Activated T-helper 1 cell treated with anti-CD3 and anti-CD28 coated beads, Interleukin-12 subunit alpha, Interleukin-12 subunit beta, Interleukin-2, Interleukin-4 antibody, amounts not matched to agents 30 ng/mL and 10 ng/mL and 1 ng/mL, durations not matched to agents 14 hours and 24 hours and 36 hours (primary cell): ENCODE measurements at regions not wholly inside any gene's neighbourhood (a gene's known extent, or its start where the extent isn't known, plus 50 kb on each side); places are given as distances from the start of the nearest gene placed in this dataset.

Source experiments
- DNase-seq: peaks from one replicate; pipeline ENCODE4 v3.0.0; 2021; ENCODE audit warnings: low spot score
- H3K27ac Mint-ChIP-seq: one replicate; pipeline ENCODE4 v1.8.0; 2021; ENCODE audit warnings: mild to moderate bottlenecking, mixed read lengths
- H3K27me3 Mint-ChIP-seq: one replicate; pipeline ENCODE4 v1.8.0; 2022; ENCODE audit warnings: mild to moderate bottlenecking, moderate library complexity, mixed read lengths; ENCODE audit not compliant: insufficient read depth
- H3K36me3 Mint-ChIP-seq: one replicate; pipeline ENCODE4 v1.8.0; 2021; ENCODE audit warnings: low read depth, mixed read lengths
- H3K4me1 Mint-ChIP-seq: one replicate; pipeline ENCODE4 v1.8.0; 2021; ENCODE audit warnings: low read depth, mixed read lengths
- H3K4me3 Mint-ChIP-seq: one replicate; pipeline ENCODE4 v1.8.0; 2021; ENCODE audit warnings: mild to moderate bottlenecking, moderate library complexity, mixed read lengths
- H3K9me3 Mint-ChIP-seq: one replicate; pipeline ENCODE4 v1.8.0; 2021; ENCODE audit warnings: mixed read lengths
- intact Hi-C: fragments of 100-400 bp; cut with micrococcal nuclease; formaldehyde crosslinking; loops from one replicate; pipeline ENCODE4 v1.15.1; 2024

DNA sequence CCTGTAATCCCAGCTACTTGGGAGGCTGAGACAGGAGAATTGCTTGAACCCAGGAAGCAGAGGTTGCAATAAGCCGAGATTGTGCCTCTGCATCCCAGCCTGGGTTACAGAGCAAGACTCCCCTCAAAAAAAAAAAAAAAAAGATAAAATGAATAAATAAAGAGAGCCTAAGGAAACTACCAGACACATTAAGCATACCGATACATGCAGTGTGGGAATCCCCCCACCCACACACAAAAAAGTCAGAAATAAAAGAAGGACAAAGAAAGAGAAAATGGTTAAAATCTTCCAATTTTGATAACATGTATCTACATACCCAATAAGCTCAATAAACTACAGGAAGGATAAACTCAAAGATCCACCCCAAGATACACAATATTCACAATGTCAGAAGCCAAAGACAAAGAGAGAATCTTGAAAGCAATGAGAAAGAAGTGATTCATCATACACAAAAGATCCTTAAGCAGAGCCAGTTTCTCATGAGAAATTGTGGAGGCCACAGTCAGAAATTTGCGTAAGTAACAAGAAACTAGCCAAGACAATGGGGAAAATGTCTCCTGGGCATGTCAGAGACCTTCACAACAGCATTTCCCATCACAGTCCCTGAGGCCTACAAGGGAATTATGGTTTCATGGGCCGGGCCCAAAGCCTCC is 1197.0 kb downstream of the AMY1C start:
- Mint-ChIP-seq H3K9me3 (peaks cover 11% of the 10 kb centered on the region), H3K36me3 (no peaks in the 10 kb centered on the region), H3K27ac (no peak overlapping the region), H3K4me3 (no peak overlapping the region), H3K27me3 (no peaks in the 10 kb centered on the region), H3K4me1 (no peaks in the 10 kb centered on the region)
- intact Hi-C loops, result no loop called here
- DNase-seq, result no peak

DNA sequence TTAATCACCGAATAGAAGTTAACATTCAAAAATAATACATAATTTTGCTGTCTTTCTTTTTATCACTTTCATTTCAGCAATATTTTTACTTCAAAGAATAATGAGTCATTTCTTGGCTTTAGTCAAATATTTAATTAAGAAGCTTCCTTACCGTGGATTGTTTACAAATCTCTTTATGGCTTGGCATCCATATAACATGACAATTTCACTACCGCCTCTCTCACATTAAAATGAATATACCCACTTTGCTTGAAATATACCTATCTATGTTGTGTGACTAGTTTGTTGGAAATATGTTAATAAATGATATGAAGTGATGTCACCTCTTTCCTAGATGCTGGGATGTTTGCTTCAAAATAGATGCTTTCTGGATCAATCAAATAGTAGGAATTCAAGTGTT is 1203.9 kb downstream of the AMY1C start:
- intact Hi-C loops, result no loop called here
- H3K27ac Mint-ChIP-seq, result no peak overlapping the region
- H3K36me3 Mint-ChIP-seq, result no peaks in the 10 kb centered on the region
- no peaks in the 10 kb centered on the region for H3K4me1 Mint-ChIP-seq
- peaks cover 6% of the 10 kb centered on the region for H3K9me3 Mint-ChIP-seq
- H3K4me3 Mint-ChIP-seq, result no peak overlapping the region
- no peak for DNase-seq
- no peaks in the 10 kb centered on the region for H3K27me3 Mint-ChIP-seq

DNA sequence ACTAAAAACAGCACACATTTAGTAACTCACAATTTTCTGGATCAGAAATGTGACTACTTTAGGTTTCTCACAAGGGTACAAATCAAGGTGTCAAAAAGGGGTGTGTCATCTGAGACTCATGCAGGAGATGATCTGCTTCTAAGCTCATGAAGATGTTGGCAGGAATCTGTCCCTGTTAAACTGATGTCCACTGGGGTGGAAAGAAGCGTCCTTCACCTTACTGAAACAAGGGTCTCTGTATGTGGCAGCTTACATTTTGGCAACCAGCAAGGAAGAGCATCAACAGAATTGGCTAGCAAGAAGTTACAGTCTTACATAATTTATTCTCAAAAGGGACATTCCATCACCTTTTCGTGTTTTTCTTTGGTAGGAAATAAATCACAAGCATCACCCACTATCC is 1223.8 kb downstream of the AMY1C start:
- Mint-ChIP-seq H3K36me3 (no peaks in the 10 kb centered on the region), H3K4me1 (no peaks in the 10 kb centered on the region)
- intact Hi-C loops, result no loop called here

DNA sequence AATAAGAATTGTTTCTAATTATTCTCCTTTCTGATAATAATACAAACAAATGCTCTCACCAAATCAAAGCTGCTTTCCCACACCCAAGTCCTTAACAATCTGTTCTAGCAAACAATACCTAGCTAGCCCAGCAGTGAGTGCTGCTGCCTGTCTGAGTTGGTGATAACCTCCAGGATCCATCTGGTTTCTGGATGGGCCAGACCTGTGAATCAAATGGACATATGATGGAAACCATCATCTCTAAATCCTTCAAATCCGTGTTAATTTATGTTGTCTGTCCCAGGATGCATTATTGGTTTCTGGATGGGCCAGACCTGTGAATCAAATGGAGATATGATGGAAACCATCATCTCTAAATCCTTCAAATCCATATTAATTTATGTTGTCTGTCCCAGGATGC is 1230.0 kb downstream of the AMY1C start:
- no peak overlapping the region for H3K4me3 Mint-ChIP-seq
- peaks cover 11% of the 10 kb centered on the region for H3K9me3 Mint-ChIP-seq
- H3K4me1 Mint-ChIP-seq, result no peaks in the 10 kb centered on the region
- H3K27ac Mint-ChIP-seq, result no peak overlapping the region
- intact Hi-C loops, result no loop called here
- H3K36me3 Mint-ChIP-seq, result no peaks in the 10 kb centered on the region
- no peaks in the 10 kb centered on the region for H3K27me3 Mint-ChIP-seq
- no peak for DNase-seq

More for the DNA sequence above, 1223.8 kb downstream of the AMY1C start:
- Mint-ChIP-seq H3K4me3 (no peak overlapping the region), H3K27me3 (no peaks in the 10 kb centered on the region), H3K27ac (no peak overlapping the region), H3K9me3 (no peaks in the 10 kb centered on the region)
- DNase-seq, result no peak

DNA sequence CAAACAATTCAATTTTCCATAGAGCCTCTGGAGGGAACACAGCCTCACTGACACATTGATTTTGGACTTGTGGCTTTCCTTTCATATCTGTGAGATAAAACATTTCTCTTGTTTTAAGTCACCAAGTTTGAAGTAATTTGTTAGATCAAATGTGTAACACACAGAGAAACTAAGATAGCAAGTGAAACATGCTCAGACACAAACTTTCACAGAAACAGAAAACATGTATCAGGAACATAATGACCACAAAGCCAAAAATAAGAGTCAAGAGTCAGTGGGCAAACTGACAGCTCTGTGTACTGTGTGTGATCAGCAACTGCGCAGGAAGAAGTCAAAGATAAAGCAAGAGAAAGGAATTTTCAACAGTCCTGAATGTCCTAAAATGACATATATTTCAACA is 1237.5 kb downstream of the AMY1C start:
- intact Hi-C loops, result no loop called here
- Mint-ChIP-seq H3K9me3 (peaks cover 6% of the 10 kb centered on the region), H3K36me3 (no peaks in the 10 kb centered on the region), H3K27me3 (no peaks in the 10 kb centered on the region), H3K27ac (no peak overlapping the region), H3K4me3 (no peak overlapping the region), H3K4me1 (no peaks in the 10 kb centered on the region)
- no peak for DNase-seq

DNA sequence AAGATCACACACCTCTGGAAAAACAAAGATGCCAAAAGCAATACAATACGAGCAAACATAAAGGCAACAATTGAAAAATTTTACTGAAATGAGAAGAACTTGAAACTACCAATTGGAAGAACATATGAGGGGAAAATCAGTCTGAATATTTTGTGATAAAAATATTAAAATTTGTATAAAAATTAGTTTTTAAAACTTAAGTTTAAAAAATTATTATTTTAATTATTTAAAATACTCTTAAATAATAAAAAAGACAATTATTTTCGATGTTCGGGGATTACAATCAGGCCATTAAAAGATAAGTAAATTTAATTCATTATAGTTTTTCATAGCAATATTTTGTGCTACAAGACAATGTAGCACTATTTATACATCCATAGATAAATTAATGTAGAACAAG is 1239.3 kb downstream of the AMY1C start:
- Mint-ChIP-seq H3K36me3 (no peaks in the 10 kb centered on the region), H3K4me3 (no peak overlapping the region), H3K9me3 (peaks cover 6% of the 10 kb centered on the region), H3K27me3 (no peaks in the 10 kb centered on the region), H3K4me1 (no peaks in the 10 kb centered on the region), H3K27ac (no peak overlapping the region)
- intact Hi-C loops, result no loop called here
- no peak for DNase-seq

DNA sequence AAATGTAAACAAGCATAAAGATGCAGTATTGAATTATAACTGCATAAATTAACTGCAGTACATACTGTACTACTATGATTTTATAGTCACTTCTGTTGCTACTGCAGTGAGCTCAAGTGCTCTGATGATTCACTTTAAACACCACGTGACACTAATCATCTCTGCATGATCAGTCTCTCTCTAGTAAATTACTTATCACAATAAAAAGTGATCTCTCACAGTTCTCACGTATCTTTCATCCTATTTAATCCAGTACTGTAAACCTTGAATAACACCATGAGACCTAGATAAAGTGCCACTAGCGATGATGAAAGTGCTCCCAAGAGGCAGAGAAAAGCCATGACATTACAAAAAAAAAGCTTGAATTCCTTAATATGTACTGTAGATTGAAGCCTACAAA is 1242.0 kb downstream of the AMY1C start:
- intact Hi-C loops, result no loop called here
- Mint-ChIP-seq H3K4me3 (no peak overlapping the region), H3K36me3 (no peaks in the 10 kb centered on the region), H3K9me3 (no peaks in the 10 kb centered on the region), H3K4me1 (no peaks in the 10 kb centered on the region), H3K27me3 (no peaks in the 10 kb centered on the region), H3K27ac (no peak overlapping the region)
- no peak for DNase-seq

DNA sequence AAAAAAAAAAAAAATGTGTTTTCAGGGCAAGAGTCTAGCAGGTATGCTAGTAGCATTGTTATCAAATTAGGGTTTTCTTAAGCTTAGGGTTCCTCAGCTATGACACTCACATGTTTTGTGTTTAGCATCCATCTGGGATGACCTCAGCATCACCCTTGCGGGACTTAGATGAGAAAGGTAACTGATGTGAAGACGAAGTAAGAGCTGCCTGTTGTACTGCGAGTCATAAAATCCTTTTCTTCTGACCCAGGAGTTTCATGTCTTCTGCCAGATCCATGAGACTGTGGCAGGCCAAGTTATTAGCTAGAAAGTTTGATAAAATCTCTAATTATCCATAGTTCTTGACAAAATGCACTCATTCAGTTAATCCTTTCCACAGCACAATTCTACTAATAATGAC is 1251.1 kb downstream of the AMY1C start:
- peaks cover 7% of the 10 kb centered on the region for H3K9me3 Mint-ChIP-seq
- intact Hi-C loops, result no loop called here
- no peak for DNase-seq
- H3K4me3 Mint-ChIP-seq, result no peak overlapping the region
- no peak overlapping the region for H3K27ac Mint-ChIP-seq
- H3K4me1 Mint-ChIP-seq, result no peaks in the 10 kb centered on the region
- H3K36me3 Mint-ChIP-seq, result no peaks in the 10 kb centered on the region
- H3K27me3 Mint-ChIP-seq, result no peaks in the 10 kb centered on the region

DNA sequence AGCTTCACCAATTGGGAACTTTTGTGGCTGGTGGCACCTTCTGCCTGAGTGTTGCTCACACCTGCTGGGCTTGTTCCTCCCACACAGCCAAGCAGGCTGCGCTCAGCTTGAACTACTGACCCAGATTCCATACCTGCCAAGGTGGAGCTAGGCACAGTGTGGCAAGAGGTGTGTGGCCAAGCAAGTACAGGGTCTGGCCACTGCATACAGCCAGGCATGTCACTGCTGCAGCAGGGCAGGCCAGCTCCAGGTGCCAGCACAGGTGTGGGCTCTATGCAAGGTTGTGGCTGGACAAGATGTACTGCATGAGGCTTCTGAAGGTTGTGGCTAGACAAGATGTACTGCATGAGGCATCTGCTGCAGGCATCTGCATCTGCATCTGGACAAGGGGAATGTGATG is 1254.8 kb downstream of the AMY1C start:
- H3K27ac Mint-ChIP-seq, result no peak overlapping the region
- H3K4me3 Mint-ChIP-seq, result no peak overlapping the region
- H3K36me3 Mint-ChIP-seq, result no peaks in the 10 kb centered on the region
- no peak for DNase-seq
- H3K4me1 Mint-ChIP-seq, result no peaks in the 10 kb centered on the region
- peaks cover 7% of the 10 kb centered on the region for H3K9me3 Mint-ChIP-seq
- H3K27me3 Mint-ChIP-seq, result no peaks in the 10 kb centered on the region
- intact Hi-C loops, result no loop called here

DNA sequence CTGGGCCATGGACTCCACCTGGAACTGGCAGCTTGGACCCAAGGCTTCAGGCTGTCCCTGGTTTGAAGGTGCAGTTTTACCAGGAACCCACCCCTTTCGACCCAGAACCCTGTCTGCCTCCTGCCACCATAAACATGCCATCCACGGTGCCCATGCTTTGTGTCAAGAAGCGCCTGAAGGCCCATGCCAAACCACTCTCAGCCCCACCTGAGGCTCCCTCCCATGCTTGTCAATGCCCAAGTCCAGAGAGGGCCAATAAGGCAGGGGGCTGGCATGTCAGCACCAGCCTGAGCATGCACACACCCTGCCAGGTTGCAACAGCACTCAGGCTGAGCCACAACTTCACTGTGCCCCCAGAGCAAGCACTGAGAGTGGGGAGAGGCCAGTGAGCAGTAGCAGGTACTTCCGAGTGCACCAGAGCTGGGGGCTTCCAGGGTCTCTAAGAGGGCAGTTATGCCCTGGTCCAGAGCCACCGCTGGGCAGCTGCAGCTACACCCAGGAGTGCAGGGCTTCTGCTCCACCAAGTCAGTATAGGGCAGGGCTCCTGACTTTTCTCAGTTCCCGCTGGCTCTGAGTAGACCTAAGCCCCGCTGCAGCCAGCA is 1256.0 kb downstream of the AMY1C start:
- H3K36me3 Mint-ChIP-seq, result no peaks in the 10 kb centered on the region
- H3K4me3 Mint-ChIP-seq, result no peak overlapping the region

DNA sequence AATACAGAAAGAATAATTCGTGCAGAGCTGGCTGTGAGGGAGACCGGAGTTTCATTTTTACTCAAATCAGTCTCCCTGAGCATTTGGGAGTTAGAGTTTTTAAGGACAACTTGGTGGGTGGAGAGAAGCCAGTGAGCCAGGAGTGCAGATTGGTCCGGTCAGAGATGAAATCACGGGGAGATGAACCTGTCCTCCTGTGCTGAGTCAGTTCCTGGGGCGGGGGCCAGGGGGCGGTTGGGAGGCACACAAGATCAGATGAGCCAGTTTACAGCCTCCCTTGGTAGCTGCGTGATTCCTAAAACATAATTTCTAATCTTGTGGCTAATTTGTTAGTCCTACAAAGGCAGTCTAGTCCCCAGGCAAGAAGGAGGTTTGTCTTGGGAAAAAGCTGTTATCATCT is 1267.9 kb downstream of the AMY1C start:
- intact Hi-C loops, result no loop called here
- no peaks in the 10 kb centered on the region for H3K36me3 Mint-ChIP-seq

More for the DNA sequence above, 1256.0 kb downstream of the AMY1C start:
- H3K27me3 Mint-ChIP-seq, result no peaks in the 10 kb centered on the region
- no peak for DNase-seq
- intact Hi-C loops, result no loop called here
- H3K27ac Mint-ChIP-seq, result no peak overlapping the region
- H3K9me3 Mint-ChIP-seq, result peaks cover 12% of the 10 kb centered on the region
- no peaks in the 10 kb centered on the region for H3K4me1 Mint-ChIP-seq

DNA sequence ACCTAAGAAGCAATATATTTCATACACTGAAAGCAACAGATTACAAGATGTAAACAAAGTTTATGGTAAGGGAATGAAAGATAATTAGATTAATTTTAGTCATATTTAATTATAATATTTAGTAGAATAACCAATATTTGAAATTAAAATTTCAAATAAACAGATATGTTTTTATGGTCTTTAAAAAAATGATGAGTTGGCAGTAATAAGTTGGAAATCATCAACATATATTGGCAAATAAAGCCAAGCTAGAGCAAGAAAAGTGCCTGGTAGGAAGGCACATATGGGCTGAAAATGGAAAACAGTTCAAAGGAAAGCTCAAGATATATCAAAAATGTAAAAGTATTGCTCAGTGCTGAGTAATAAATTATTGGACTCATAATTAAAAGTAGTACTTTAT is 1274.0 kb downstream of the AMY1C start:
- no peak overlapping the region for H3K27ac Mint-ChIP-seq
- no peak for DNase-seq
- no peaks in the 10 kb centered on the region for H3K4me1 Mint-ChIP-seq
- H3K27me3 Mint-ChIP-seq, result no peaks in the 10 kb centered on the region
- intact Hi-C loops, result no loop called here
- H3K9me3 Mint-ChIP-seq, result peaks cover 7% of the 10 kb centered on the region
- no peak overlapping the region for H3K4me3 Mint-ChIP-seq
- no peaks in the 10 kb centered on the region for H3K36me3 Mint-ChIP-seq

More for the DNA sequence above, 1267.9 kb downstream of the AMY1C start:
- no peak for DNase-seq
- Mint-ChIP-seq H3K27ac (no peak overlapping the region), H3K9me3 (peaks cover 14% of the 10 kb centered on the region), H3K4me3 (no peak overlapping the region), H3K4me1 (no peaks in the 10 kb centered on the region), H3K27me3 (no peaks in the 10 kb centered on the region)

DNA sequence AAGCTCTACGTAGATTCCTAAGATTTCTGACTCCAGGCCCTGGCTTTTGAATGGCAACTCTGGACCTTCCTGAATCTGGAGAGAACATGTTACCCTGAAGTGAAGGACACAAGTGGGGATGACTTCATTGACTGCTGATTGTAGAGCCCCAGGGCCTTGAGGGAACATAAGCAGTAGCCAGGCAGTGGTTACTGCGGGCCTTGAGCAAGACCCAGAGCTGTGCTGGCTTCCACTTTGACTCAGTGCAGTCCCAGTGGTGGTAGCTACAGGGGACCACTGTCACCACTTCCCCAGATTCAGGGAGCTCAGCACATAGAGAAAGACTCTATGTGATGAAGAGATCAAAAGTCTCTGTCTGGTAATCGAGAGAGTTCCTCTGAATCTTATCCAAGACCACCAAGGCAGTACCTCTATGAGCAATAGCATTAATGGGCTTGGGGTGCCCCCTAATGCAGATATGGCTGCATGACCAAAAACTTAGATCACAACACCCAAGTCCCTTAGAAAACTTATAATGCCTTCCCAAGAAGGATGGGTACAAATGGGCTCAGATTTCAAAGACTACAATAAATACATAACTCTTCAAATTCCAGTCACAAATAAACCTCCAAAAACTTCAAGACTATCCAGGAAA is 1278.3 kb downstream of the AMY1C start:
- Mint-ChIP-seq H3K27me3 (no peaks in the 10 kb centered on the region), H3K36me3 (no peaks in the 10 kb centered on the region), H3K4me1 (no peaks in the 10 kb centered on the region), H3K9me3 (peaks cover 4% of the 10 kb centered on the region), H3K4me3 (no peak overlapping the region), H3K27ac (no peak overlapping the region)
- no peak for DNase-seq
- intact Hi-C loops, result no loop called here
